Femur (tissue), 1 donor: ENCODE measurements at regions not wholly inside any gene's neighbourhood (a gene's known extent, or its start where the extent isn't known, plus 50 kb on each side); places are given as distances from the start of the nearest gene placed in this dataset.
A peak's percentile ranks its signal among the peaks of the same experiment; 100 is the strongest.
"Not testable (repeated sequence)": the region's sequence is repeated elsewhere in the genome, so short reads cannot be mapped to it uniquely, and the experiment has no call there.

ENCODE experiments used
- DNase-seq: peaks from one replicate; pipeline ENCODE4 v3.0.0-alpha.2; 2017

DNA sequence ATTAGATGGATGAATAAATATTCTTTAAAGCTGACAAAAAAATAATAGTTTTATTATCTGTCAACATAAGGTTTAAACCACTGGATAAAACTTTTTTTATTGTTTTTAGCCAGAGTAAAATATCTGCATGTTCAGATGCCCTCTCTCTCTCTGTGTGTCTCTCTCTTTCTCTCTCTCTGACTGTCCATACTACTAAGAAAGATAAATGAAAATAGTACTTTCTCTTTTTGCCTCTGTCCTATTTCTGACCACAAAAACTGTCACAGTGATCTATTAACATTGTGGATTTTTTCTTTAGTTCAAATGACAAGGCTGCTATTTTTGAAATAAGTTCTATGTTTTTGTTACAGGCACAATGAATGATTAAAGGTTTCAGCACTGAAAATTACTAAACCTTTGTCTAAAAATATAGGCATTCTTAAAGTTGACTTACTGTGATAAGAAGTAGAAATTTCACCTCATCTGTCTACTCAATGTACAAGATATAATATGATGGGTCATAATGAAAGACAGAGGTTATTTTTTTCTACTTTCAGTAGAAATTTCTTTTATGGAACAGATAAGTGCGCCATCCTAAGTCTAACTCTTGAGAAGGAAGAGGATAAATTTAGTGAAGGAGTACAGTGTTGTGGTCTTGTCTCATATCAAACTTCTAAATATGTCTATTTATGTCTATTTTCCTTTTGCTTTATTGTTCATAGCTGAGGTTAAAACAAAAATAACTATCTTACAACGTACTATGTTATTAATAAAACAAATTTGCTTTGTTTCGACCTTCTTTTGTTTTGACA is 341.9 kb upstream of the EYS start:
- DNase-seq: no peak

GRCh38 chr6:66032626-66033025 is 325.6 kb upstream of the EYS start:
- no peak for DNase-seq

DNA sequence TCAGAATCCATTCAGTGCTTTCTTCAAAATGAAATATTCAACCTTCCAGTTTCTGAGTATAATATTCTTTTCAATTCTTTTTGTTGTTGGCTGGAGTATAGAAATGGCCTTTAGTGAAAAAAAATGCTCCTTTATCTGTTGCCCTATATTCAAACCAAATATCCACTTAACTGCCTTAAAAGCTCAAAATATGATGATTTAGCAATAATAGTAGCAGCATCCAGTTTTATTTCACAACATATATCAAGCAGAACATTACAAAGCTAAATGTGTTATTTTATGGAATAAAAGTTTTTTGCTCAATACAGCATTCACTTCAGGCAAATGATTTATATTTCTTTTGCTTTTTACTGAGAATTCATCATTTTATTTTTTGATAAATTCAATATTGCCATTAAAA is 322.4 kb upstream of the EYS start:
- no peak for DNase-seq

DNA sequence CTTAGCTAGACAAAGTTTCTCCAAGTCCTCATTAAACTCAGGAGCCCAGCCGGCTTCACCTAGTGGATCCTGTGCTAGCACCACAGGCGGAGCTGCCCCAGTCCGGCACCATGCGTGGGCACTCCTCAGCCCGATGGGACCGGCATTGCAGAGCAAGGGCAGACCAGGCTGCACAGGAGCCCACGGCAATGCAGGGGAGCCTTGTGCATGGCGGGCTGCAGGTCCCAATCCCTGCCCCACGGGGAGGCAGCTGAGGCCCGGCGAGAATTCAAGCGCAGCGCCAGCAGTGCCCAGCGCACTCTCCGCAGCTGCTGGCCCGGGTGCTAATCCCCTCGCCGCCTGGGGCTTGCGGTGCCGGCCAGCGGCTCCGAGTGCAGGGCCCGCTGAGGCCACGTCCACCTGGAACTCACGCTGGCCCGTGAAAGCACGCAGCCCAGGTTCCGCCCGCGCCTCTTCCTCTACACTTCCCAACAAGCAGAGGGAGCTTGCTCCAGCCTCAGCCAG is 292.3 kb upstream of the EYS start:
- no peak for DNase-seq

- DNase-seq: no peak
Measured at GRCh38 chr6:65998544-65998943, 291.5 kb upstream of the EYS start.

DNA sequence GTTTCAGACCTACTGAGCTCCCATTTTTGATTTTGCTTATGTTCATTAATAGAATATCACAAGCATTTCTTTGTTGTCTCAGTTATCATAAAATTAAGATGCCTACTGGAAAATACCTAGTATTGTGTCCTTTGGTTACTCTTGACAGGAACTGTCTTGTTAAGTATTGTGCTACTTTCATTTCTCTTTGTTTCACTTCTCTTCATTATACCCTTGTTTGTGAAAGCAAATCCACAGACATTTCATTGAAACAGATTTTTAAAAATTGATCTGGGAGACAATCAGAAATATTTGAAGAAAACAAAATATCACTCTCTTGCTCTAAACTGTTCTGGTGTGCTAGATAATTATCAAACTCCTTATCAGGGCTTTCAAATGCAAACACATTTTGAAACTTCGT is 290.5 kb upstream of the EYS start:
- DNase-seq: no peak

DNA sequence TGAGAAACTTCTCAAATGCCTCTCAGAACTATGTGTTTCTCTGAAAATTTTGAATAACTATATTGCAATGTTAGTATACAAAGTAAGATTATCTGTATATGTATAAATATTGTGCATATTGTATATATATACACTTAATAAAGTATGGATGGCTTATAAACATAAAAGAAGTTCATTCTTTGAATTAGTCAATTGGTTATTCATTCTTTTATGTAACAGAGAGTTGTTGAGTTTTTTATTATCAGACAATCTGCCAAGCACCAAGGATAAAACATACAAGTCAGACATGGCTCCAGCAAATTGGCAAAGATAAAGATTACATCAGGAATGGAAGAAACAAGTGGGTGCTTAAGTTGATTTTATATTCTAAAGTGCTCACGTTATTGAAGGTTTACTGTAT is 289.1 kb upstream of the EYS start:
- no peak for DNase-seq

- DNase-seq: no peak
Measured at GRCh38 chr6:65989676-65990075, 282.6 kb upstream of the EYS start.

DNA sequence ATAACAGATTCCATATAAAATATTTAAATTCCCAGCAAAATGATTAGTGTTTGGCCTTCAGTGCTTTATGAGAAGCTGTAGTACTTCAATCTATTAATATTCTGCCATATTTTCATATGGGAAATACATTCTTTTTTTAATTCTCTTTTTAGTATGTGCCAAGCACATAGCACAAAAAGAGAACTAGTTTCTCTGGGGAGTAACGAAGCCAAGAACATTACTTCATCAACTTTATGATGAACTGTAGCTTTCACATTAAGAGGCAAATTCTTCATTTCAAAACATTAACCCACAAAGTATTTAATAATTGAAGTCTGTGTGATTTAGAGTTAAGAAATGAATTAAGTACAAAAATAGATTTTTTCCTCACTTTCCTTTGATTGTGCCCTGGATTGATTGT is 281.0 kb upstream of the EYS start:
- no peak for DNase-seq

GRCh38 chr6:65984089-65984488 is 277.1 kb upstream of the EYS start:
- no peak for DNase-seq

DNA sequence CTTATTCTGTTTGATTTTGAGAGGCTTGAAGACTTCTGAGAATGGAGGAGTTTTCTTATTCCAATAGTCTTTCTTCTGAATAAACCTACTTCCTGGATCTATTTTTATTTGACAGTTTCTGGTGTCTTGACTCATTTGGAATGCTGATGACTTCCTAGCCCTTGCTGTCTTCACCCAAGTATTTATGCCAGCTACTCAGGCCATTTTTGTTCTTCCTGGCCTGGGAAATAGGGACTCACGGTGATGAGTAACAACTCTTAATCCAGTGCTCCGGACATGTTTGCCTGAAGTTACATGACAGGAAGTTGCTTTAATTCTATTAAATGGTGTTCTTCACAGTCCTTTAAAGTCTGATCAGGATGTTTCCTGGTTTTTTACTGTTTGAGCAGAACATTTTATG is 272.1 kb upstream of the EYS start:
- no peak for DNase-seq

GRCh38 chr6:65971252-65971651 is 264.2 kb upstream of the EYS start:
- not testable (repeated sequence) for DNase-seq

GRCh38 chr6:65964261-65964660 is 257.2 kb upstream of the EYS start:
- no peak for DNase-seq

GRCh38 chr6:65955034-65955433 is 248.0 kb upstream of the EYS start:
- DNase-seq: no peak

DNA sequence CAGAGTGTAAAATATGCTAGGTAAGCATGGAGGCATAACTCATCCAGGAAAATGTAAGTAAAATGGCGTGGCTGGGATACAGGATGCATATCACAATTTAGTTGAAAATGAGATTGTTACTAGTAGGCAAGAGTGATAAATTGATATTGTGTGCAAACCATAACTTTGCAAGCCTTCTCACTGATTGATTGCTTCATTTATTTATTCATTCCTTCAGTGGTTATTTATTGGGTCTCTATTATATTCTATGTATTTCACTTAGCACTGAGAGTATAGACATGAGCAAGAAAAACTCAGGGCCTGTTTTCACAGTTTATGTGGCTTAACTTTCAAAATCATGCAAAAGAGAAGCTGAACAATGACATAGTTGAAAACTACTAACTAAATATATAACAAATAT is 241.0 kb upstream of the EYS start:
- DNase-seq: no peak

DNA sequence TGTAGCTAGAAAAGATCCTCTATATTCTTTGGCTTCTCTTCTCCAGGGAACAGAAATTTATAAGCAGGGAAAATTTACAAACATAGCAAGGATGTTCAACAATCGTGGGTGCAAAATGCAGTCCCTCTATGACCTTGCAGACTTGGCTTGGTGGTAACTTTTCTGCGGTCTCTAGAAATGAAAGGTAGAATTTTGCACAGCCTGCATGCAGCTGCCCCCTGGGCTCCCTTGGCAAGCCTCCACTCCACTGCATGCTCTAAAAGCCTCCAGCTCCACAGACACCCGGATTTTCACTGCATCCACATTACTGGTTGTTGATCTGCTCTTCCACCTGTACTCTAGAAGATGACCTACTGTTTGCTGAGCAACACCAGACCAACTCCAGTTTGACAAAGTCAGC is 236.5 kb upstream of the EYS start:
- no peak for DNase-seq

DNA sequence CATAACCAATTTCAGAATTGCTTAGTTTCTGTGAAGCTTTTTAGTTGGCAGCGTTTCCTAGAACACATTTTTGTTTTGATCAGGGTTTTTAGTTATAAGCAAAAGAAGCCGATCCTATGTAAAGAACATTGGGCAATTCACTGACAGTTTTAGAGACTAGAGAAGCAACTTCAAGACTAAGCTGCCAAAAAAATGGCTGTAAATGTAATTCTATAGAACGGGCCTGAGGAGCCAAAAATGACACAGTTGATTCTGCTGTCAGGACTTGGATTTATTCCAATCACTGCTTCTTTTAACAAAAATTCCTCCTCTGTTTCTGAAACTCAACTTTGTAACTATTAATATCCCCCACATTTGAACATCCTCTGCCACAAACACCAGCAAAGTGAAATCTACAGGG is 236.0 kb upstream of the EYS start:
- DNase-seq: no peak

GRCh38 chr6:65938000-65938399 is 231.0 kb upstream of the EYS start:
- peak; percentile 32 for DNase-seq

GRCh38 chr6:65935412-65935811 is 228.4 kb upstream of the EYS start:
- DNase-seq: no peak

DNA sequence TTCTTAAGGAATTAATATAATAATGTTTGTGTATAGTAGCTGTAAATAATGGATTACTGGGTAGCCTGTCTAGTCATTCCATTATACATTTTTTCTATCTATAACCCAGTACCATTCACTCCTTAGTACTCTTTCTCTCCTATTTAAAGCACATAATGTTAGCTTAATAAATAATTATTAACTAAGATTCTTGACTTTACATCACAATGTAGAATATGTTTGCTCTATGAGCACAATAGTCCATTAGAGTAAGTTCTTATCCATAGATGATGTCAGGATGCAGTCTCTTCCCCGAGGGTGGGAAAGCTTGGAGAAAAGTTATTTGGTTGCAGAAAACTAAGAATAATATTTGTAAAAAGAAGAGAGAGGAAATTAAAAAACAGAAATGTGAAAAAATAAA is 226.4 kb upstream of the EYS start:
- DNase-seq: no peak

DNA sequence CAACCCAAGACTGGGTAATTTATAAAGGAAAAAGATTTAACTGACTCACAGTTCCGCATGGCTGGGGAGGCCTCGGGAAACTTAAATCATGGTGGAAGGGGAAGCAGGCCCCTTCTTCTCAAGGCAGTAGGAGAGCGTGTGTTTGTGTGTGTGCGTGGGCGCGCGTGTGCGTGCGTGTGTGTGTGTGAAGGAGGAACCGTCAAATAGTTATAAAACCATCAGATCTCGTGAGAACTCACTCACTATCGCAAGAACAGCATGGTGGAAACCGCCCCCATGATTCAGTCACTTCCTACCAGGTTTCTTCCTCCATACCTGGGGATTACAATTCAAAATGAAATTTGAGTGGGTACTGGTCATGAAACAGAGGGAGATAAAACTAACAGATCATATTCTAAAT is 220.1 kb upstream of the EYS start:
- DNase-seq: no peak

DNA sequence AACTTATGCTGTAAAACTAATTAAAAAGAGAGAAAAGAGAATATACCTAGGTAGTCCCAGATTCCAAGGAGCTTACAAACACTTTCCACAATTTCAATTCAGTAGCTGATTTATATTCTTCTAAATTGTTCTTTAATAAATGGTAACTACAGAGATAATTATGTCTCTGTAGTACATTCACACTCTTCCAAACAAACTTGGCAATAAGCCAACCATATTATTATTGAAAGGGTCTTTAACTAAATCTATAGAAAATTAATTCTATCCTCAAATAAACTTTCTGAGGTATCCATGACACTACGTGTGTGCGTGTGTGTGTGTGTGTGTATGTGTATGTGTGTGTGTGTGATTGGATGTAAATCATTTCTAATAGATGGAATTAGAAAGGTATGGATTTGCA is 217.4 kb upstream of the EYS start:
- no peak for DNase-seq

- DNase-seq: no peak
Measured at GRCh38 chr6:65922049-65922448, 215.0 kb upstream of the EYS start.

- no peak for DNase-seq
Measured at GRCh38 chr6:65908065-65908464, 201.0 kb upstream of the EYS start.

GRCh38 chr6:65903992-65904391 is 197.0 kb upstream of the EYS start:
- no peak for DNase-seq
